ENCODE measurements at regions not wholly inside any gene's neighbourhood (a gene's known extent, or its start where the extent isn't known, plus 50 kb on each side); places are given as distances from the start of the nearest gene placed in this dataset.

GRCh38 chr15:75121491-75121890 lies 80.2 kb upstream of the C15orf39 start:
- TF ChIP-seq EZH2 (IDR thresholded peaks at IDR 0.05; ENCODE audit: low read length, unreplicated experiment) (no peak), CTCF (conservative IDR thresholded peaks at IDR 0.05; ENCODE audit: low read depth, low read length) (no peak)
